ENCODE measurements at regions not wholly inside any gene's neighbourhood (a gene's known extent, or its start where the extent isn't known, plus 50 kb on each side); places are given as distances from the start of the nearest gene placed in this dataset.
A peak's percentile ranks its signal among the peaks of the same experiment; 100 is the strongest.
"Not testable (repeated sequence)": the region's sequence is repeated elsewhere in the genome, so short reads cannot be mapped to it uniquely, and the experiment has no call there.

- Mint-ChIP-seq H3K9me3 (no peaks in the 10 kb centered on the region), H3K27ac (no peak overlapping the region), H3K36me3 (no peaks in the 10 kb centered on the region), H3K27me3 (peaks cover 26 to 36% of the 10 kb centered on the region in 2 donors), H3K4me1 (ENCODE audit: low read depth in 2 of 2) (no peaks in the 10 kb centered on the region), H3K4me3 (no peak overlapping the region)
- no peak for DNase-seq (ENCODE audit: low spot score)
- peak in 1 of 2 donors; percentile 52 for ATAC-seq
Observed at GRCh38 chr15:26073430-26074333, 210.6 kb upstream of the ATP10A start.

GRCh38 chr15:26070095-26070532 is 207.0 kb upstream of the ATP10A start:
- Mint-ChIP-seq H3K4me1 (ENCODE audit: low read depth in 2 of 2) (no peaks in the 10 kb centered on the region), H3K4me3 (no peak overlapping the region), H3K27ac (no peak overlapping the region), H3K9me3 (no peaks in the 10 kb centered on the region), H3K27me3 (peaks cover 41 to 58% of the 10 kb centered on the region in 2 donors), H3K36me3 (no peaks in the 10 kb centered on the region)
- DNase-seq (ENCODE audit: low spot score) = no peak
- ATAC-seq = no peak

GRCh38 chr15:26069231-26069641 is 206.1 kb upstream of the ATP10A start:
- Mint-ChIP-seq H3K36me3 (no peaks in the 10 kb centered on the region), H3K27ac (no peak overlapping the region), H3K4me1 (ENCODE audit: low read depth in 2 of 2) (no peaks in the 10 kb centered on the region), H3K4me3 (no peak overlapping the region), H3K27me3 (peaks cover 41 to 58% of the 10 kb centered on the region in 2 donors), H3K9me3 (no peaks in the 10 kb centered on the region)
- DNase-seq (ENCODE audit: low spot score) (no peak), ATAC-seq (no peak)

- no peak overlapping the region for H3K27ac Mint-ChIP-seq
Observed at GRCh38 chr15:26066896-26067295, 203.8 kb upstream of the ATP10A start.

GRCh38 chr15:26065723-26066122 is 202.6 kb upstream of the ATP10A start:
- H3K4me1 Mint-ChIP-seq (ENCODE audit: low read depth in 2 of 2) = no peaks in the 10 kb centered on the region
- ATAC-seq = no peak
- H3K4me3 Mint-ChIP-seq = no peak overlapping the region
- peaks cover 30 to 45% of the 10 kb centered on the region in 2 donors for H3K27me3 Mint-ChIP-seq
- DNase-seq (ENCODE audit: low spot score) = no peak
- no peak overlapping the region for H3K27ac Mint-ChIP-seq
- no peaks in the 10 kb centered on the region for H3K9me3 Mint-ChIP-seq
- no peaks in the 10 kb centered on the region for H3K36me3 Mint-ChIP-seq

More at GRCh38 chr15:26066896-26067295, 203.8 kb upstream of the ATP10A start:
- no peaks in the 10 kb centered on the region for H3K9me3 Mint-ChIP-seq
- no peak for DNase-seq (ENCODE audit: low spot score)
- H3K27me3 Mint-ChIP-seq = peaks cover 33 to 44% of the 10 kb centered on the region in 2 donors
- H3K36me3 Mint-ChIP-seq = no peaks in the 10 kb centered on the region
- ATAC-seq = no peak
- no peaks in the 10 kb centered on the region for H3K4me1 Mint-ChIP-seq (ENCODE audit: low read depth in 2 of 2)
- H3K4me3 Mint-ChIP-seq = no peak overlapping the region

GRCh38 chr15:26061248-26061647 is 198.1 kb upstream of the ATP10A start:
- no peaks in the 10 kb centered on the region for H3K4me1 Mint-ChIP-seq (ENCODE audit: low read depth in 2 of 2)
- no peak for ATAC-seq

GRCh38 chr15:26056766-26057165 is 193.6 kb upstream of the ATP10A start:
- H3K36me3 Mint-ChIP-seq; DNase-seq (ENCODE audit: low spot score); H3K4me1 Mint-ChIP-seq (ENCODE audit: low read depth in 2 of 2); H3K9me3 Mint-ChIP-seq; H3K27ac Mint-ChIP-seq; ATAC-seq; H3K4me3 Mint-ChIP-seq: not testable (repeated sequence)
- H3K27me3 Mint-ChIP-seq = peaks cover 18 to 48% of the 10 kb centered on the region in 2 donors

More at GRCh38 chr15:26061248-26061647, 198.1 kb upstream of the ATP10A start:
- Mint-ChIP-seq H3K36me3 (no peaks in the 10 kb centered on the region), H3K9me3 (no peaks in the 10 kb centered on the region), H3K27me3 (peaks cover 12 to 24% of the 10 kb centered on the region in 2 donors), H3K4me3 (no peak overlapping the region), H3K27ac (no peak overlapping the region)
- DNase-seq (ENCODE audit: low spot score) = no peak

- H3K4me3 Mint-ChIP-seq = no peak overlapping the region
- no peaks in the 10 kb centered on the region for H3K36me3 Mint-ChIP-seq
- no peaks in the 10 kb centered on the region for H3K4me1 Mint-ChIP-seq (ENCODE audit: low read depth in 2 of 2)
- peaks cover 17 to 38% of the 10 kb centered on the region in 2 donors for H3K27me3 Mint-ChIP-seq
- no peaks in the 10 kb centered on the region for H3K9me3 Mint-ChIP-seq
- DNase-seq (ENCODE audit: low spot score) (no peak), ATAC-seq (no peak)
- H3K27ac Mint-ChIP-seq = no peak overlapping the region
Observed at GRCh38 chr15:26051761-26052675, 188.9 kb upstream of the ATP10A start.

GRCh38 chr15:26050984-26051383 is 187.9 kb upstream of the ATP10A start:
- peaks cover 21 to 38% of the 10 kb centered on the region in 2 donors for H3K27me3 Mint-ChIP-seq
- DNase-seq (ENCODE audit: low spot score) (no peak), ATAC-seq (no peak)
- no peaks in the 10 kb centered on the region for H3K4me1 Mint-ChIP-seq (ENCODE audit: low read depth in 2 of 2)
- no peaks in the 10 kb centered on the region for H3K36me3 Mint-ChIP-seq
- H3K27ac Mint-ChIP-seq = no peak overlapping the region
- no peak overlapping the region for H3K4me3 Mint-ChIP-seq
- H3K9me3 Mint-ChIP-seq = no peaks in the 10 kb centered on the region

- Mint-ChIP-seq H3K27ac (no peak overlapping the region), H3K9me3 (no peaks in the 10 kb centered on the region), H3K36me3 (no peaks in the 10 kb centered on the region), H3K4me3 (no peak overlapping the region), H3K27me3 (peaks cover 25 to 35% of the 10 kb centered on the region in 2 donors), H3K4me1 (ENCODE audit: low read depth in 2 of 2) (no peaks in the 10 kb centered on the region)
- DNase-seq (ENCODE audit: low spot score) (no peak), ATAC-seq (no peak)
Observed at GRCh38 chr15:26049900-26050657, 187.0 kb upstream of the ATP10A start.

GRCh38 chr15:26048669-26049068 is 185.5 kb upstream of the ATP10A start:
- Mint-ChIP-seq H3K36me3 (no peaks in the 10 kb centered on the region), H3K4me3 (no peak overlapping the region), H3K9me3 (no peaks in the 10 kb centered on the region), H3K4me1 (ENCODE audit: low read depth in 2 of 2) (no peaks in the 10 kb centered on the region), H3K27me3 (peaks cover 25 to 28% of the 10 kb centered on the region in 2 donors), H3K27ac (no peak overlapping the region)
- ATAC-seq (peak in 1 of 2 donors; percentile 11), DNase-seq (ENCODE audit: low spot score) (no peak)

- Mint-ChIP-seq H3K27me3 (peaks cover 19 to 21% of the 10 kb centered on the region in 2 donors), H3K36me3 (no peaks in the 10 kb centered on the region), H3K9me3 (no peaks in the 10 kb centered on the region), H3K27ac (no peak overlapping the region), H3K4me3 (no peak overlapping the region), H3K4me1 (ENCODE audit: low read depth in 2 of 2) (peaks cover 0 to 7% of the 10 kb centered on the region in 2 donors)
- ATAC-seq = no peak
- no peak for DNase-seq (ENCODE audit: low spot score)
Observed at GRCh38 chr15:26045516-26045915, 182.4 kb upstream of the ATP10A start.

- Mint-ChIP-seq H3K4me3 (no peak overlapping the region), H3K36me3 (no peaks in the 10 kb centered on the region), H3K9me3 (no peaks in the 10 kb centered on the region), H3K27ac (no peak overlapping the region), H3K4me1 (ENCODE audit: low read depth in 2 of 2) (peaks cover 0 to 7% of the 10 kb centered on the region in 2 donors), H3K27me3 (peaks cover 29 to 35% of the 10 kb centered on the region in 2 donors)
- DNase-seq (ENCODE audit: low spot score) (no peak), ATAC-seq (no peak)
Observed at GRCh38 chr15:26043018-26043417, 179.9 kb upstream of the ATP10A start.

All from natural killer cell treated with Interleukin-12 subunit alpha and Interleukin-12 subunit beta and Interleukin-15 and Interleukin-18, amount 100 ng/mL, for 72 hours (primary cell).